DND-41 (cell line): ENCODE measurements at regions not wholly inside any gene's neighbourhood (a gene's known extent, or its start where the extent isn't known, plus 50 kb on each side); places are given as distances from the start of the nearest gene placed in this dataset.

ENCODE experiments used
- CTCF ChIP-seq: IDR thresholded peaks from 2 replicates; pipeline ENCODE4 v1.5.1; 2012; ENCODE audit warnings: borderline replicate concordance, low read length, moderate library complexity, mild to moderate bottlenecking; ENCODE audit not compliant: poor library complexity, severe bottlenecking; ENCODE audit errors: extremely low read depth
- EZH2 ChIP-seq: IDR thresholded peaks from 3 replicates; pipeline ENCODE4 v1.6.1; 2012; ENCODE audit warnings: borderline replicate concordance, low read depth, mild to moderate bottlenecking, moderate library complexity, low read length, inconsistent platforms; ENCODE audit not compliant: severe bottlenecking

DNA sequence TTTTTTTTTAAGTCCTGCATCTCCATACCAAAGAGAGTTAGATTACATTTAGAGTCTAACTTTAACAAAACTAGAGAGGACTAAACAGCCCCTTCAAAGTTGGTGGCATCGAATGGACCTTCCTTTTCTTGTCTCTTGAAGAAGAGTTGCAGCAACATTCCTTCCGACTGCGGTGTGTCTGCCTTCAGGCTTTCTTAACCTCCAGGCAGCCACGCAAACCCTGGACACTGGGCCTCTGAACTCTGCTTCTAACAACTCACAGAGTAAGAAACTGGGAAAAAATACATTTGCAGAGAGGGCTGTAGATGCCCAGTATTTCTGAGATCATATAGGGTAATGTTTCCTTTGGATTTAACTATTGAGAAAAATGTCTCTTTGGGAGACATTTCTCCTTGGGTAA lies 120.5 kb upstream of the MAST4 start:
- TF ChIP-seq CTCF = no peak
- no peak for TF ChIP-seq EZH2
